B cell (primary cell): ENCODE measurements at regions not wholly inside any gene's neighbourhood (a gene's known extent, or its start where the extent isn't known, plus 50 kb on each side); places are given as distances from the start of the nearest gene placed in this dataset.

Experiments used
- CTCF ChIP-seq: fragments of 200-600 bp; IDR thresholded peaks from one replicate; pipeline ENCODE4 v1.8.0; 2022; ENCODE audit warnings: antibody characterized with exemption, mild to moderate bottlenecking
- EZH2 ChIP-seq: IDR thresholded peaks from 2 replicates; pipeline ENCODE4 v1.6.1; 2012; ENCODE audit warnings: borderline replicate concordance, low read depth, mild to moderate bottlenecking, moderate library complexity, low read length; ENCODE audit not compliant: insufficient read depth, poor library complexity, severe bottlenecking

- TF ChIP-seq CTCF (no peak), EZH2 (no peak)
Observed at GRCh38 chr4:3640587-3640962, 108.4 kb upstream of the LRPAP1 start.
